HG03066 (cell line): ENCODE measurements at regions not wholly inside any gene's neighbourhood (a gene's known extent, or its start where the extent isn't known, plus 50 kb on each side); places are given as distances from the start of the nearest gene placed in this dataset.
"Not testable (repeated sequence)": the region's sequence is repeated elsewhere in the genome, so short reads cannot be mapped to it uniquely, and the experiment has no call there.

Source experiments
- ATAC-seq: cut with Tn5 transposase; IDR thresholded peaks from one replicate; pipeline ENCODE4 v1.9.1; 2021; ENCODE audit warnings: low read depth; ENCODE audit not compliant: unreplicated experiment

DNA sequence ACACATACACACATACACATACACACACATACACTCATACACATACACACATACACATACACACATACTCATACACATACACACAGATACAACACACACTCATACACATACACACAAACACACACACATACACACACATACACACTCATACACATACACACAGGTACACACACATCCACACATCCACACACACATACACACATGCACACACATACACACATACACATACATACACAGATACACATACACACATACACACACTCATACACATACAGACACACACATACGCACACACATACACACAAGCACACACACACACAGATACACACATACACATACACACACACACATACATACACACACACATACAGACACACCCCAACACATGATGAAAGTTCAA, 729.1 kb upstream of the SOX11 start:
- ATAC-seq: no peak

DNA sequence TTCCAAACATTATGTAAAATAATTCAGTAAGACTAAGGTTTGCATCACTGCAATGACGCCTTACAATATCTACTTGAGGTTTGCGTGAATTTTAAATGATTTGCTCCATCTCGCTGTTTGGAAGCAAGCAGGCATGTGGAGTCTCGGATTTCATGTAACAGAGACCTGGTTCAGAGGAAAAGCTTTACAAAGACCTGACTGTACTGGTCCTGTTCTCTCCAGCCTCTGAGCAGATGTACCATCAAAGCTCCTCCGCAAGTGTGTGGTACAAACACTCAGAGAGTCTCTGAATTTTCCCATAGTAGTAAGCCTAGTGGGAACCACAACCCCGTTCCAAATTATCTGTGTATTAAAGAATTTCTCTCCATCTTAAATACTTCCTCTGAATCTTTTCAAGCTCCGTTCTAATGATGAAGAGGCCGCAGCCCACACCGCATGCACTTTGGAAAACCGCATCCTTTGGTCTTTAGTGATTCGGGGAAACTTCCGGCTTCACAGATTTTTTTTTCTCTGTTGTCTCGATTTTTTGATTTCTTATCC, 728.1 kb upstream of the SOX11 start:
- no peak for ATAC-seq

DNA sequence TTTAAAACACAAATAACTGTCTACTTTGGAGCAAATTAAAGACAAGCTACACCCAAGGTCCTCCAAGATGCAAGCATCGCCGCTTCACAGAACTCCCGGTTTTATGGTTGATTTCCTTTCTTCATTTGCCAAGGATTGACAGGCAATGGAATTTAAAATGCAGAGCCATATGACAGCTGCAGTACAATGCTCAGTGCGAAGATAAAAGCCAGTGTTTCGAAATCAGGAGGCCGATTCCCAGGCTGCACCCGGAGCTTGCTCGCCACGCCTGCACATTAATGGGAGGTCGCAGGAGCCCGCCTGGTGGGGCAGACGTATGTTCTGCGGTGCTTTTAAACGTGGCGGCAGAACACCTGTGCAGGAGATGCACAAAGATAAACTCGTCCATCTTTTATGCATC, 727.6 kb upstream of the SOX11 start:
- no peak for ATAC-seq

DNA sequence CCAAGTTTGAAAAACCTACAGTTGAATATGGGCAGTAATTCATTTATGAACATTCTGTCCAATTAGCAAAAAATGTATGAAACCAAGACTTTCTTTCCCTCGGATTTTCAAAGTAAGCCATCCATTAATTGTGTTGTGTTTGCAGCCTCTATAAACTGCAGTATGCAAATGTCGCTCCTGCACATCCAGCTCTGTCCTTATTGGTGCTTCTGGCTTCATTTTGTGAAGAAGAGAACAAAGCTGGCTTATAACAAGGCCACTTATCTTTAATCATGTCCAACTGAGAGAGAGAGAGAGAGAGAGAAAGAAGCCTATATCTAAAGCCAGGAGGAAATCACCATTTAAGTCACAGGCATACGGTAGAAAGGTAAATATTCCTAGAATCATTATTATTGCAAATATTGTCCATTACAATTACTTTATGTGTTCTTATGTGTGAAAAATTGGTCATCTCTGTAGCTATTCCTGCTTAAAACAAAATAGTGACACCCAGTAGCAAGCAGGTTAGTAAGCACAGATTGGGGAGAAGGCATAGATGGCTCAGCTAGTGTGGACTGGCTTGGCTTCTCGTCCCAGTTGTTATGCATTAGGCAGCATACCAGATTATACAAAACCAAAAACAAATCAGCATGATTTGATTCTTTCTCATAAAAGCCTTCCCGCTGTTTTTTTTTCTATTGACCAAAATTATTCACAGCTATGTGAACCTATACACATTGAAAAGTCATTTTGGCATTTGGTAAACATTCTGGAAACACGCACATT, 726.4 kb upstream of the SOX11 start:
- no peak for ATAC-seq

DNA sequence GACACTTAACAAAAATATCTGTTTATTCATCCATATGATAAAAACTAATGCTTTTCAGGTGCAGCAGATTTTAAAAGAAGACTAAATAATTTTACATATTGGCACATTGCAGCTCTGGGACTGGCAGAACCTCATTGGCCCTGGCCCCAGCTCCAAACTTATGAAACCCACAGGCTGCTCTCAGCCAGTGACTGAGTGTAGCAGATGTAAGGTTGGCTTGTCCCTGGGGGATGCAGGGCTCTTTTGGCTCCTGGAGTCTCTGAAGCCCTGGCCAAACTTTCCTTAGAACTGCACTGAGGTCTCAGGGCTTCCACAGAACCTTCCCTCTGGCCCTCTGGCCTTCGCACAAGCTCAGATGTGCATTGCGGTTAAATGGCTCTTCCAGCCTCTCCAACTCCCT, 725.0 kb upstream of the SOX11 start:
- no peak for ATAC-seq

DNA sequence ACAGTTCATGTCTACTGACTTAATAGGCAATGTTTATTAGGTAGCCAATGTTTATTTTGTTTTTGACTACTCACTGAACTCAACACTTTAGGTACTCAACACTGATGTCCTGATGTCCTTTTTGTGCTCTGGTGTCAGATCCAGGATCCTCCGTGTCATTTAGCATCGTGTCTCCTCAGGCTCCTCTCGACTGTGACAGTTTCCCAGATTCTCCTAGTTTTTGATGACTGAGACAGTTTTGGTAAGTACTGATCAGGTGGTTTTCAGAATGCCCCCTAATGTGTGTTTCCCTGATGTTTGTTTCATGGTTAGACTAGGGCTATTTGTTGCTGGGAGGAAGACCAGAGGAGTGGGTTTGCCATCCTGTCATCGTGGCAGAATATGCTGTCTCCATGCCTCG, 719.7 kb upstream of the SOX11 start:
- no peak for ATAC-seq

DNA sequence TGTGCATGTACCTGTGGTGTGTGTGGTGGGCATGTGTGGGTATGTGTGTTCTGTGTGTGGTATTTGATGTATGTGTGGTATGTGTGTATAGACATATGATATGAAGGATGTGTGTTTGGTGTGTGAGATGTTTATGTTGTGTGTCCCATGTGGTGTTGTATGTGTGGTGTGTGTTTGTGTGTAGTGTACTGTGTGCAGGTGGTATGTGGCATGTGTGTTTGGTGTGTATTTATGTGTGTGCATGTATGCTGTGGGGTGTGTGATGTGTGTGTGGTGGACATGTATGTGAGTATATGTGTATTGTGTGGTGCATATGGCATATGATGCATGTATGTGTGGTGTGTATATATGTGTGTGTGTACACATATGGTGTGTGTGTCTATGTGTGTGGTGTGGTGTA, 718.8 kb upstream of the SOX11 start:
- no peak for ATAC-seq

DNA sequence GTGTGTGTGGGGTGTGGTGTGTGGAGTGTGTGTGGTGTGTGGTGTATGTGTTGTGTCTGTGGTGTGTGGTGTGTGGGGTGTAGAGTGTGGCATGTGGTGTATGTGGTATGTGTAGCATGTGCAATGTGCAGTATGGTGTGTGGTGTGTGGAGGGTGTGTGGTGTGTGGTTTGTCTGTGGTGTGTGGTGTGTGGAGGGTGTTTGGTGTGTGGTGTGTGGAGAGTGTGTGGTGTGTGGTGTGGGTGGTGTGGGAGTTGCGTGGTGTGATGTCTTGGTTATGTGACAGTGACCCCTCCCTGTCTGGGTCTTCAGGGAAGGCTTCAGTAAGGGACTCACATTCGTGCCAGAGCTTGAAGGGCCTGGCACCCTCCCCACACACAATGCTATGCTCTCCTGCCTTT, 718.2 kb upstream of the SOX11 start:
- ATAC-seq: no peak

DNA sequence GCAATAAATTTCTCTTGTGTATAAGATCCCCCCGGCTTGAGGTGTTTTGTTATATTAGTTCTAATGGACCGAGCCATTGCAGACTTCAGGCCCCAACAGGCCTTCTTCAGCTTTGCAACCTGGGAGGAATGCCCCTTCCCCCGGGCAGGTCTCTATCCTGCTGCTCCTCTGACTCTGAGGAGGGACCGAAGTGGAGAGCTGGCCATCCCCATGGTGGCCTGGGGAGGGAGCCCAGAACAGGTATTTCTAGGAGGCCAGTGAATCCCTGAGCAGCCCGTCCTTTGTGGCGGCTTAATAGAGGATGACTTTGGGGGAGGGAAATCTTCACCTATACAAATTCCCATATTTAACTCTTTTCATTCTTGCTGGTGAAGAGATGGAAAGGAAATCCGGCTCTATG, 715.8 kb upstream of the SOX11 start:
- no peak for ATAC-seq

DNA sequence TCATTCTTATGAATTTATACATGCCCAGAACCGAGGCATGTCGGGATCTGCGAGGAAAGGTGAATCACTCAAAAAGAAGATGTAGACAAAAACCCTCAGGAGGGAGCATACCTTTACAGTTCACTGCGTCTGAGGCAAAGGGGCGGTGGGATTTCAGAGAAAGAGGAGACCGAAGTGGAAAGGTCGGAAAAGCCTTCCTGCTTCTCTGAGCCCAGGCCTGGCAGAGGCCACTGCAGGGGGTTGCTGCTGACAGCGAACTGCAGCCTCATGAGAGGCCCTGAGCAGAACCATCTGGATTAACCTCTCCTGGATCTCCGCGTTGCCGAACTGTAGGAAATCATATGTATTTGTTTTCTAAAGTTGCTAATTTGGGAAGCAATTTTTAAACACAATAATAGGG, 713.1 kb upstream of the SOX11 start:
- ATAC-seq: no peak

DNA sequence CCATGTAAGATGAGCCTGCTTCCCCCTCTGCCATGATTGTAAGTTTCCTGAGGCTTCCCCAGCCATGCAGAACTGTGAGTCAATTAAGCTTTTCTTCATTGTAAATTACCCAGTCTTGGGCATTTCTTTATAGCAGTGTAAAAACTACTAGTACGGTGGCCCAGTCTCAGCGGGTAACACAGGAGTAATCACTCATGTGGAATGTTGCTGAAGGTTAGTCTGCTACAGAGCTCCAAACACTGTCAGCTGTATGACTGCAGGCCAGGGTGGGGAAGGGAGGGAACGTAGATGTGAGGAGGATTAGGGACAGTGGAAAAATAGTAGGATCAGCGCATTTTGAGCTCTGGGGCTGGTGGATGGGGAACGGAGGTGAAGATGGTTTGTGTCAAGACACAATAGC, 711.2 kb upstream of the SOX11 start:
- ATAC-seq: no peak

DNA sequence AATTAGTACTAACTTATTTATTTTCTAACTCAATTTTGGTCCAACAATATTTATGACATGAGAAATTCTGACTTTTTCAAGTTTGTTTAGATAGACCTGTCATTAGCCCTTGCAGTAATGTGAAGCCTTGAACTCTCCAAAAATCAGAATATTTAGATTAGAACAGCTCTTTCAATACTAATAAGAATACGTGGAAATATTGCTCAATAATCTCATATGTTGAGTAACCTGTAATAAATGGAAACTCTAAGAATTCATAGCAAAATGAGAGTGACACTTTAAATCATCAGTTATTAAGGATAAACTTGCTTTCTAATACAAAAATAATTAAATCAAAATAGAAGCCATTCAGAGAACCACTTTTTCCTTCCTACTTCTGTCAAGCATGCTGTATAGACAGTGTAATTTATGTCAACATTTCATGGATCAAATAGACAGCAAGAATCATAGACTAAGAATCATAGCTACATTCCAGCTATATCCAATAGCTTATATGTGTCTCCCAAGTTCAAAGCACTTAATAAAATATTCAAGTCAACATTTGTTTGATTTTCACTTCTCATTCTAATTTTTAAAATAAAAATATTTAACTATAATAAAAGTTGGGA, 710.3 kb upstream of the SOX11 start:
- no peak for ATAC-seq

DNA sequence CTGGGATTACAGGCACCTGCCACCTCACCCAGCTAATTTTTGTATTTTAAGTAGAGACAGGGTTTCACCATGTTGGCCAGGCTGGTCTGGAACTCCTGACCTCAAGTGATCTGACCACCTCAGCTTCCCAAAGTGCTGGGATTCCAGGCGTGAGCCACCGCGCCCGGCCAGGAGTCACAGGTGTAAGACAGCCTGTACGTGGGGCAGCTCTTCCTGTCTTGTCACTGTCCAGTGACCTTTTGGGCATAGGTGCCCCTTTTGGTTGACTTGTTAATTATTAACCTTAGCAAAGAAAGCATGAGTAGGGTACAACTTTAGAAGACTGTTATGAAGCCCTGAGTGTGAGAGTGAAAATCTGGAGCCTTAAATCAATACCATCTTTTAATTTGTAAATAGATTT, 703.7 kb upstream of the SOX11 start:
- not testable (repeated sequence) for ATAC-seq

DNA sequence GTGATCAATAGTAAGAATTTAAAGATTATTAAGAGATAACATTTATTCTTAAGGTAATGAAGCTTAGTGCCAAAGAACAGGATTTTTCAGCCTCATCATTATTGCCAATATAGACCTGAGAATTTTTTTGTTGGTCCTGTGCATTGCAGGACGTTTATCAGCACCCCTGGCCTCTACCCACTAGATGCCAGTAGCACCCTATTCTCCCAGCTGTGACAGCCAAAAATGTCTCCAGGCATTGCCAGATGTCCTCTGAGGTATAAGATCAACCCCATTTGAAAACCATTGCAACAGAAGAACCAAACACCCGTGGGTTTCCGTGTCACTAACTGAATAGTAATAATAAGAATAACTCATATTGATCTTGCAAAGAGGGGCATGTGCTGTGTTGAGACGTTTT, 700.0 kb upstream of the SOX11 start:
- no peak for ATAC-seq

DNA sequence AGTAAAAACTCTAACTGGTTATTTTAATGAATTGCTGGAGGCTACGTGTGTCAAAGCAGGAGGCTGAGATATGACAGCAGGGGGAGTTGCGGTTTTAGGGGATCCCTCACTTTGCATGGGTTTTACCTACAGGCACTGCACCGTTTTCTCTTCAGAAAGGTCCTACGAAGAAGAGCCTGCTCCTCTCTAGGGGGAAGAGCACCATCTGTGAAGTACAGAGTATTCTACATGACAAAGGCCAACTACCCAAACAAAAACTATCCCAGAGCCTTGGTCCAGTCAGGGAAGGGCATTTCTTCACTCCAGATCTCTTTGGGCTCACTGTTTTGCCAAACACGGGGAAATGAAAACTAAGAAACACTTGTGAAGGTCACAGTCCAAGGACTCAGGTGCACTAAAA, 696.7 kb upstream of the SOX11 start:
- ATAC-seq: no peak

DNA sequence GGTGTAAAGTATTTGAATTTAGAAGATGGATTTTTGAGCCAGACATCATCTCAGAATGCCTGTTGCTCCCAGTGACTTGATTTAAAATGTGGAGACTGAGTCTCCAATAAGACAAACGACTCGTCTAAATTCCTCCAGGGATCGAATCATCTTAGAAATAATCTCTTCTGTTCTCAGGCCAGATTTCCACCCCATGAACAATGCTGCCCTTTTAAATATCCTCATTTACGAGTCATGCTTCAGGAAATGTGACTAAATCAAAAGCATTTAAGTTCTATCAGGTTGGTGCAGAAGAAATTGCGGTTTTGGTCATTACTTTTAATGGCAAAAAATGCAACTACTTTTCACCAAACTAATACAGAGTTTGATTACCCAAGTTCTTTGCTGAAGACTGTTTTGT, 684.6 kb upstream of the SOX11 start:
- ATAC-seq: no peak

DNA sequence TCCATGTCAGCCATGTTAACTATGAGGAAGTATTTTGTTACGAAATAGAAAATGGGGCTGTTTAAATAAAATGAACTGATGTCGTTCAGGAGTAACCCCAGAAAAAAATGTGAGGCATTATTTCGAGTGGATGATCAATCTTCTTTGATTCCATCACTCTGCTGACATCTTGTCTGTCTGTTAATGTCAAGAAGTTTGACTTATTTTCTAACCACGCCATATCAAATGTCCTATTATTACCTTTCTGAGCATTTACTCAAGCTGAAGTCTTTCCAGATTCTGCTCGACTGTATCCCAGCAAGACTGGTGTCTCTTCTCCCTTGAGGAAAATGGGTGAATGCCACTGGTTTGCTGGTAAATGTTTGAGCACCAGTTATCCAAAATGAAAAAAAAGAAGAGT, 672.9 kb upstream of the SOX11 start:
- no peak for ATAC-seq

DNA sequence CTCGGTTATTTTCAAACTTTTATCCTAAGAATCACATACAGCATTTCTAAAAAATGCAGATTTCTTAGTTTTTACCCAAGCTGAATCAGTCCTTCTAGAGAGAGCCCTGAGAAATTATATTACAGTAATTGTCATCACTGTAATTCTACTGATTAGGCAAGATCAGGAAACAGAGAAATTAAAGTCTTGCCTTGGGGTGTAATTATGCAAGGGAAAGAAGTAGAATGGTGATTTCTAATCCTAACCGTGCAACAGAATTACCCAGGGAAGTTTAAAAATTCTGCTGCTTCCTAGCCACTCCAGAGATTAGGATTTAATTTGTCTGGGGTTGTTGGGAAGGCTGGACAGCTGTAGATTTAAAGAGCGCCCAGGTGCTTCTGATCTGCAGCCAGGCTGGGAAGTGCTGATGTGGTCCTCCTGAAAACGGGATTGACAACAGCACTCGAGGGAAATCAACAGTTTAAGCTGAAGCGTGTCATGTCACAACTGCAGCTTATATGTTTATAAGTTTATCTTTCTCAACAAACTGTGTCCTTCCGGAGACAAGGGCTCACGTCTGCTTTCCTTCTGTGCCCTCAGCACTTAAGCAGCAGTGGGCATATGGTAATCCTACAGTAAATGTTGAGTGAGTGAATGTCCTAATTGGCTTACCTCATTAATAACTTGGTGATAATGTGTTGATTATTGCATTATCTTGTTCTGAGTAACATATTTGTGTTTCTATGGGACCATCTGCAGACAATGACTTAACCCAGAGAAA, 671.9 kb upstream of the SOX11 start:
- ATAC-seq: no peak

DNA sequence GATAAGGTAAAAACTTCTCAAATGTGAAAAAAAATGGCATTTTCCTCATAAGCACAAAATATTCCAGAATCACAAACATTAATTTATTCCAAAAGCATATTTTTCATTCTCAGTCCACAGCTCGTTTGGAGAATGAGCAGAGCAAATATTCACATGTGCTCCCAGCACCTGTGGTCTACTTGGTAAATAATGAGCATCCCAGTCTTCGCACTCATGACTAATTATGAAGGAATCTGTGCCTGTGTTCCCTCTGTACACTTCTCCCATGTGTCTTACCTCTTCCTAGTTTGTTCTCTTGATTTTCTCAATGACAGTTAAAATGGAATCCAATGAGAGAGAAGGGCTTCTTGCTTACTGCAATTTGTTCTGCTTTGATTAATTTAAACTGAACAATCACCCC, 671.0 kb upstream of the SOX11 start:
- no peak for ATAC-seq

DNA sequence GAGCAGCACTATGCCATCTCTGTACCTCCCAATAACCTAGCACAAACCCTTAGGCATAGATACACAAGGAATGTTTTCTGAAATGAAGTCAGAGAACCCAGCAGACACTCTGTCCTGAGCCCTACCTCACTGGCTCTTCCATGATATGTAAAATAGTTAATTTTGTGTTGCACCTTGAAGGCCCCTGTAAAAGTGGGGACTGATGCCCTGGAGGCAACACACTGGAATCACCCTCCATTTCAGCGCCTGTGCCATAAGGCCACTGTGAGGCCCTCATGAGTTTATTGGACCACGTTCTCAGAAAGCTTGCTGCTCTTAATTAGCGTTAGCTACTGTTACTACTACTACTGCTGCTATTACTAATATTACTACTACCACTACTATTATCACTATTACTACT, 670.1 kb upstream of the SOX11 start:
- no peak for ATAC-seq
